ENCODE measurements at regions not wholly inside any gene's neighbourhood (a gene's known extent, or its start where the extent isn't known, plus 50 kb on each side); places are given as distances from the start of the nearest gene placed in this dataset.

GRCh38 chr12:114025935-114026334 is 59.8 kb upstream of the RBM19 start:
- TF ChIP-seq CTCF (IDR thresholded peaks at IDR 0.05) (no peak), POLR2A (IDR thresholded peaks at IDR 0.05) (no peak)
